ENCODE measurements at regions not wholly inside any gene's neighbourhood (a gene's known extent, or its start where the extent isn't known, plus 50 kb on each side); places are given as distances from the start of the nearest gene placed in this dataset.

GRCh38 chr11:26035696-26036095 lies 296.2 kb upstream of the ANO3 start:
- TF ChIP-seq CTCF (IDR thresholded peaks at IDR 0.05) (no peak), POLR2A (IDR thresholded peaks at IDR 0.05) (no peak)

Measured in vagina (tissue), 2 donors.